Daoy (cell line): ENCODE measurements at regions not wholly inside any gene's neighbourhood (a gene's known extent, or its start where the extent isn't known, plus 50 kb on each side); places are given as distances from the start of the nearest gene placed in this dataset.
"Not testable (repeated sequence)": the region's sequence is repeated elsewhere in the genome, so short reads cannot be mapped to it uniquely, and the experiment has no call there.

Source experiments
- DNase-seq: peaks from one replicate; pipeline ENCODE4 v3.0.0-alpha.2; 2015; ENCODE audit warnings: low read depth

- DNase-seq: no peak
Observed at GRCh38 chr16:55061126-55061525, 130.5 kb downstream of the IRX5 start.

DNA sequence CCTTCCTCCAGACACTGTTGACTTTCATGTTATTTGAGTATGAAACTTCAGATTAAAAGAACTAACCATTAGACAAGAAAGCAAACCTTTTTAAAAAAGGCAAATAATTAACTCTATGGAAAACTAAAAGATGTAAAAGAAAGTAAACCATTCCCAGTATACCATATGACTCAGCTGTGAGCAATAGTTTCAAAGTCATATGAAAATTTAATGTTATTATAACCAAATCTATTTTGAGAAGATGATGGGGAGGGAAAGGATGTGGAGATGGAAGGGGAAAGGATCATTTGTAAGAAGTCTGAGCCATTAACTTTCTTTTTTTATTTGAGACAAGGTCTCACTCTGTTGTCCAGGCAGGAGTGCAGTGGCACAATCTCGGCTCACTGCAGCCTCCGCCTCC lies 131.8 kb downstream of the IRX5 start:
- no peak for DNase-seq

DNA sequence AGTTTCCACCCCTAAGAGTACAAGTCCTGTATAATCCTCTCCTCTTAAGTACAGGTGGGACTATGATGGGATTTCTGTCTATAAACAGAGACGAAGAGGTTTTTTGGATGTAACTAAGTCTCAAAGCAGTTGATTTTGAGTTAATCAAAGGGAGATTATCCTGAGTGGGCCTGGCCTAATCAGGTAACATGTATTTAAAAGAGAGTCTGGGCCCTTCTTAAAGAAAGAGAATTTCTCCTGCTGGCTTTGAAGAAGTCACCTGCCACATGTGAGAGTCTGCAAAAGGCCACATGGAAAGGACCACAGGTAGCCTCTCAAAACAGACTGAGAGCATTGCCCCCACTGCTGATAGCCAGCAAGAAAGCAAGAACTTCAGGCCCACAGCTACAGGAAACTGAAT lies 142.3 kb downstream of the IRX5 start:
- no peak for DNase-seq

- DNase-seq: no peak
Observed at GRCh38 chr16:55073830-55074229, 143.2 kb downstream of the IRX5 start.

- not testable (repeated sequence) for DNase-seq
Observed at GRCh38 chr16:55075208-55075607, 144.5 kb downstream of the IRX5 start.

GRCh38 chr16:55076053-55076452 lies 145.4 kb downstream of the IRX5 start:
- DNase-seq: peak; percentile 17

DNA sequence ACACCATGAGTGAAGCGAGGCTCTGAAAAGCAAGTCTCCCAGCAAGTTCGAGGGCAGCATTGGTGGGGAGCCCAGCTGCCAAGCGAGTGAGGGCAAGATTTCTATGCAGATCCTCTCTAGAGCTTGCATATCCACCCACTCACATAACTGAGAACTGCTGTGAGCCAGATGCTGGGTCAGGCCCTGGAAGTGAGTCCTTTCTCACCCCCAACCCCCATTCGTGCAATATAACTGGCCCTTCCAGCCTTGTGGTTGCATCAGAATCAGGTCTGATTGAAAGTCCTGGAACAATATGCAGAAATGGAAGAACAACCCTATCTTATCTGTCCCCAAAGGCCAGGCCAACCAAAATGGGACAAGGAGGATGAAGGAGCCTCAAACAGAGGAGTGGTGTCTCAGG lies 146.6 kb downstream of the IRX5 start:
- no peak for DNase-seq

DNA sequence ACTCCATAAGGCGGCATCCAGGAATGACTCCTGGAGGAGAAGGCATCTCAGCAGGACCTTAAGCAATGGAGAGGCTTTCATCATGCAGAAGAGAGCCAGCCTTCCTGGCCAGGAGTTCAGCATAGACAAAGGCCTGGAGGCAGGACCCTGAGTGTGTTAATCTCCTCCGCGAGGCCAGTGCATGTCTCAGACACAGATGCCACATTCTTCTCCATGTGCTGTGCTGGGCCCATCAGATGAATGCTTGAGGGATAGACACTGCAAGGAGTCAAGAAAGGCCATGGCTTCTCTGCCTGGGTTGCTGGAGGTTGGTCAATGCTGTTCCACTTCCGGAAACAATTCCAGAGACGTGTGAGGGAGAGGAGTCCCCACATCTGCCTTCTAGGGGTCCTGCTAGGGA lies 147.5 kb downstream of the IRX5 start:
- no peak for DNase-seq

GRCh38 chr16:55078699-55079410 lies 148.2 kb downstream of the IRX5 start:
- DNase-seq: no peak

- DNase-seq: no peak
Observed at GRCh38 chr16:55081622-55082590, 151.2 kb downstream of the IRX5 start.

- no peak for DNase-seq
Observed at GRCh38 chr16:55082591-55082976, 151.9 kb downstream of the IRX5 start.

DNA sequence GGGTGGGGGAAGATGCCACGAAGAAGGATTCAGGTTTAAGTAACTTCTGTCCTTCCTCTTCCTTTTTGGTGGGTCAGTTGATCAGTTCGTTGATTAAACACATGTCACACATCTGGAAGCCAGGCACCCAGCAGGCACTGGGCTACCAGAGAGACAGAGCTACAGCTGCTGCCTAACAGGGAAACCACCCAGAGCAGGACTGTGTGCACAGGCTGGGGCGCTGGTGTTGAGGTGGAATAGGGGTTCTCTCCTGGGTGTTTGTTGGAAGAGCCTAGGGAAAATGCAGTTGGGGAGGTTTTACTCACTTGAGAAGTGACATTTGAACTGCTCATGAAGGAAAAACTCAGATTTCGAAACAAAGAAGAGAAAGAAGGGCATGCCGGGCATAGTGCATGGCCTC lies 152.4 kb downstream of the IRX5 start:
- DNase-seq: no peak

- DNase-seq: no peak
Observed at GRCh38 chr16:55088098-55088497, 157.4 kb downstream of the IRX5 start.

DNA sequence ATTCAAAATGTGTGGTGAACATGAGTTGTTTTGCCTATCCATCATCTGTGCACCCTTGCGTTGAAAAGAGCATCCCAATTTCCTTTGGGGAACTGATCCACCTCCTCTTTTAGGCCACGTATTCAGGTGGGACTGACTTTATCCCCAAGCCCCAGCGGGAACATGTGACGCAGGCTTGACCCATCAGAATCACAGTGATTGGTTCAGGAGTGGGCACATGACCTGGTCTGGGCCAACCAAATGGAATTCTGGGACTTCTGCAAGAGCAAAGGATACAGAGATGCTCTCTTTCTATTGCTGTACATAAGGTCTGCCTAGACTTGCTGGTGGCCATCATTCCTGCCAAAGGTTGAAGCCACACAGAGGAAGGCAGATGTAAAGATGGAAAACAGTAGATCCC lies 158.9 kb downstream of the IRX5 start:
- DNase-seq: no peak

DNA sequence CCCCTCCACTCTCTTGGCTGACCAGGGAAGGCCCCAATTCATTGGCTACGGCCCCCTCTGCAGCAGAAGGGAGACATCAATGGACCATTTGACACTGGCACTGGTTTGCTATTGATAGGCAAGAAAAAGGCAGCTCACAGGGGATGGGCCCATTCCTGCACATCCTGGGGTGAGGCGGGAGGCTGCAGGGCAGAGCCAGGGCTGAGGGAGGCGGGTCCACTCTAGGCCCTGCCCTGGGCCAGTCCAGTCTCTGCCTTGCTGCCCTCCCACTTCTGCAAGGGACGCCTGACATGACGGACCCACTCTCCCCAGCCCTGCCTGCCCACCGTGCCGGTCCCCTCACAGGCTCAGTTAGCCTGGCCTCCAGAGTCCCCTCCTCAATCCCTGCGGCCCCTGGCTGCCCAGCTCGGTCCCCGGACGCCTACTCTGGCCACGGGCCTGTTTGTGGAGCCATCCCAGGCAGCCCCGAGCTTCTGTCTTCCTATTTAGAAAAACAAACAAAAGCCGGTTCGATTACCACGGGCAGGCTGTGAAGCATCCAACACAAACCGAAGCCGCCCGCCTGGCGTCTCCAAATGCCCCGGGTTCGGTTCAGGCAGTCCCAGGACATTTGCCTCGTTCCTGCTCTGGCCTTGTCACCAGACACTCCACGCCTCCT lies 160.7 kb downstream of the IRX5 start:
- DNase-seq: no peak

DNA sequence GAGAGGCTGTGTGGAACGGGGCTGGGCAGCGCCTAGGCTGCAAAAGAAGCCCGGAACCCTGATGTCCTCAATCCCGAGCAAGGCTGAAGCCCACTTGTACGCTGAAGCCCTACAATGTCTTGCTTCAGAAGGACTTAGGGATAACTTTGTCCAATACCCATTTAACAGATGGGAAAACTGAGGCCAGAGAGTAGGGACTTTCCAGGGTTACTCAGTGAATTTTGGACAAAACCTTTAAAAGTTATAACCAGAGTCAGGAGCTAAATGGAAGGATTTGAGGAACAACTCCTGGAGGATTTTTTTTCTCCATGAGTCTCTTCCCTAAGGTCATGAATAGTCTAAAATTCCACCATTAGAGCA lies 161.2 kb downstream of the IRX5 start:
- no peak for DNase-seq

DNA sequence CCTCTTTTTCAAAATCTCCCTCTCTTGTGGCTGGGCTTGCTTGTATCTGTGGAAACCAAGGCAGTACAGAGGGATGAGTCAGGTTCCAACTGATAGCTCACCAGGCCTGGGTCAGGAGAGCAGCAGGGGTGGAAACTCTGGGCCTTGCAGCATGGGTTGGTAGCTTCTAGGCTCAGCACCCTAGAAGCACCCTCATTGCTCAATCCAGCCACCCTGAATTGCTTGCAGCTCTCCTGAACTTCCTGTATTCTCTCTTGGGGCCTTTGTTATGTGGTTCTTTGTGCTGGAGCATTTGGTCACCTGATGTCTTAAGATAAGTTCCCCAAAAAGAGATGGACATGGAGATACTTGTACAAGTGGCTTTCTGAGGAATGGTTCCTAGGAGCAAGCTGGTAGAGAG lies 169.4 kb downstream of the IRX5 start:
- DNase-seq: no peak

DNA sequence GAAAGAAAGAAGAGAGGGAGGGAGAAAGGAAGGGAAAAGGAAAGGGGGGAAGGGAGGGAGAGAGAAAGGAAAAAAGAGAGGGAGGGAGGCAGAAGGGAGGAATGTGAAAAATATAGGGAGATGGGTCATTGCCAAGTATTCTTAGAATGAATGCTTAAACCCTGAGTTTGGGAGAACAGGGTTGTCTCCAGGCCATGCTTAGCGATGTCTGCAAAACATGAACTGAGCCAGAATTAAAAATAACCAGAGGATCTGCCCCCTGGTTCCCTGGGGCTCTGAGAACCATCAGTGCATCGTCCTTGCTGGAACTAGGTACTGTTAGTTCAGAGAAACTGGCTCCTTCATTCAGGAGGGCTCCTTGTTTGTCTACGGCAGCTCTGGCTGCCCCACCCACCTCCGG lies 170.4 kb downstream of the IRX5 start:
- no peak for DNase-seq

- DNase-seq: no peak
Observed at GRCh38 chr16:55102077-55102476, 171.4 kb downstream of the IRX5 start.

GRCh38 chr16:55102531-55102930 lies 171.9 kb downstream of the IRX5 start:
- DNase-seq: no peak

DNA sequence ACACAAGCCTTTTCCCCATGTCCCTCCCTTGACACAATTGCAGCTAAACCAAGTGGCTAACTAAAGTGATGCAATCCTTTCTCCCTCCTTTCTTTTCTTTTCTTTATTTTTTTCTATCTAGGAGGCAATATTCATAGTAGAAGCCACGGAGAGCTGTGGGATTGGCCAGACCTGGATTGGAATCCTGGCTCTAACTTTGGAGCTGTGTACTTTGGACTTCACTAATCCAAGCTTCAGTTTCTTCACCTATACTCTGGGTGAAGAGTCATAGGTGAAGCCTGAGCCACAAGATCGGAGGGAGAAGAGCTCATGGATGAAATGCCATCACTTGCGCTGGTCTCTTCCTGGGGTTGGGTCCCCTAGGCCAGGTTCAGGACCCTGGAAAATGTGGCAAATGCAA lies 177.2 kb downstream of the IRX5 start:
- DNase-seq: no peak

DNA sequence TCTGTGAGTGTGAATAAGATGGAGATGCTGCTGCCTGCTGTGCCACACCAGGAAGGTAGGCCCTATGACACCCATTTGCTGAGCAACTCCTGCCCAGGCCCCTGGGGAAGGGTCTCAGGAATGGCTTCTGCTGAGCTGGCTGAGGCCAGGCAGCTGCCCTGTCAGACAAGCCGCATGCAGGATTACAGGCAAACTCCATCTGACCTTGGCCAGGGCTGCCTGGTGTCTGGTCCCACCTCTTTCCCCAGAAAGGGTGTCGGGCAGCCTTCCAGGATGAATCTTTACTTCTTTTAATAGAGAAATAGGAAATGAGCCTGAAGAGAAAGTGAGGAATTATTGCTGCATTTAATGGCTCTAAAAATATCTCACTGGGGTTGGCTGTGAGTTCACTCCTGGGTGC lies 182.5 kb downstream of the IRX5 start:
- no peak for DNase-seq

GRCh38 chr16:55115506-55115905 lies 184.8 kb downstream of the IRX5 start:
- DNase-seq: no peak
